Spleen (tissue), 7 donors: ENCODE measurements at regions not wholly inside any gene's neighbourhood (a gene's known extent, or its start where the extent isn't known, plus 50 kb on each side); places are given as distances from the start of the nearest gene placed in this dataset.

Experiments used
- POLR2A ChIP-seq, 3 donors: fragments of 450-650 bp; IDR thresholded peaks; one replicate each; pipeline ENCODE4 v1.5.1; 2017; ENCODE audit warnings: antibody characterized with exemption in 3 of 3, mild to moderate bottlenecking in 1 of 3
- TF ChIP-seq, protein P1 (sequence below), 11 experiments: fragments of 200-600 bp in 7 of 11; fragments of 450-650 bp in 4 of 11; sonication (generic) in 4 of 11; IDR thresholded peaks in 8 of 11; conservative IDR thresholded peaks in 3 of 11; 1 replicate in 7 of 11; 2 replicates in 4 of 11; pipeline versions ENCODE4 v1.4.0 to v1.8.0; 2016 to 2021; ENCODE audit warnings: antibody characterized with exemption in 11 of 11, inconsistent platforms in 4 of 11, mild to moderate bottlenecking in 1 of 11
- donor health status: DM: no; HTN: no; CAD: no; lungs with moderate emphysema.
- donor health status: DM: no; HTN: no; CAD: no.
- donor health status: DM: no; HTN: no; CAD: no.

DNA sequence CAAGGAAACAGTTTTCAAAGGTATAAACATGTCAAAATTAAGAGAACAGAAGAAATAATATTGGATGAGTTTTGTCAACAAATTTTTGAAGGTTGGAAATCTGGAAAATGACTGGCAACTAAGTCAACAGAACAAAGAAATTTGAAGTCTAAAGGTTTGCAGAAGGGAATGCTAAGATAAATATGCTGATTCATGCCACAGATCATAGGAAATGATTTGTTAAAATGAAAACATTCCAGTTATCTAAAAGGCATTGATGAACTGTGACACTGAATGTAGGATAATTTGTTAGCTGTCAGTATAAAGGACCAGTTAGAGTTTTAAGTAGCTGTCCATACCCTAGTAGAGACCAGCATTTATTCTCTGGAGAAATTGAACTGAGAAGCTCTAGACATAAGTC lies 157.9 kb upstream of the CHRM3 start:
- TF ChIP-seq, protein P1, sequence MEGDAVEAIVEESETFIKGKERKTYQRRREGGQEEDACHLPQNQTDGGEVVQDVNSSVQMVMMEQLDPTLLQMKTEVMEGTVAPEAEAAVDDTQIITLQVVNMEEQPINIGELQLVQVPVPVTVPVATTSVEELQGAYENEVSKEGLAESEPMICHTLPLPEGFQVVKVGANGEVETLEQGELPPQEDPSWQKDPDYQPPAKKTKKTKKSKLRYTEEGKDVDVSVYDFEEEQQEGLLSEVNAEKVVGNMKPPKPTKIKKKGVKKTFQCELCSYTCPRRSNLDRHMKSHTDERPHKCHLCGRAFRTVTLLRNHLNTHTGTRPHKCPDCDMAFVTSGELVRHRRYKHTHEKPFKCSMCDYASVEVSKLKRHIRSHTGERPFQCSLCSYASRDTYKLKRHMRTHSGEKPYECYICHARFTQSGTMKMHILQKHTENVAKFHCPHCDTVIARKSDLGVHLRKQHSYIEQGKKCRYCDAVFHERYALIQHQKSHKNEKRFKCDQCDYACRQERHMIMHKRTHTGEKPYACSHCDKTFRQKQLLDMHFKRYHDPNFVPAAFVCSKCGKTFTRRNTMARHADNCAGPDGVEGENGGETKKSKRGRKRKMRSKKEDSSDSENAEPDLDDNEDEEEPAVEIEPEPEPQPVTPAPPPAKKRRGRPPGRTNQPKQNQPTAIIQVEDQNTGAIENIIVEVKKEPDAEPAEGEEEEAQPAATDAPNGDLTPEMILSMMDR (IDR thresholded peaks at IDR 0.05 in 8 of 11, conservative IDR thresholded peaks at IDR 0.05 in 3 of 11) = no peak
- no peak for TF ChIP-seq POLR2A (IDR thresholded peaks at IDR 0.05)
